ENCODE measurements at regions not wholly inside any gene's neighbourhood (a gene's known extent, or its start where the extent isn't known, plus 50 kb on each side); places are given as distances from the start of the nearest gene placed in this dataset.

DNA sequence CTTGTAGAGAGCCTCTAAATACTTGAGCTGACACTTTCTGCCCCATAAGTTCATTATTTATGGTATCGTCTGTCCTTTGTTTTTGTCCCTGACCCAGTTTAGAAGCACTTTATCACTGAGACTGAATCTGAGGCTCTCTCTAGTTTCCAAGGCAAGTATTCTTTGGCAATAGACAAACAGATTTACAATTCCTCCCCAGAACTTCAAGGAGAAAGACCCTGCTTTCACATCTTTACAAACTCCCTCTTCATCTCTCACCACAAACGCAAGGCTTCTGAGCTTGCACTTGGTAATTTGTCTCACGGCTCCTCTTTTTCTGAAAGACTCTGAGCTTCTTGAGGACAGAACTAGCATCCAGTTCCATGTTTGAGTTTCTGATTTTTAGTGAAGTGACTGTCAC, 49.8 kb upstream of the PARP11 start:
- no peak overlapping the region for H4K5ac ChIP-seq (ENCODE audit: low read depth, low read length)
- BruUV-seq (replicated peaks), result no TSS peak
- in situ Hi-C loops (cut with MboI; ENCODE audit: low sequenced_read_pairs) (no loop called here), intact Hi-C loops (cut with micrococcal nuclease) (no loop called here), dilution Hi-C loops (cut with HindIII; ENCODE audit: low sequenced_read_pairs, unreplicated experiment) (no loop called here)
- H3K23ac ChIP-seq (ENCODE audit: low read depth, low read length), result no peak overlapping the region
- WGBS, 2 experiments (ENCODE audit: extremely low coverage in 2 of 2, insufficient read length in 1 of 2), result no CpG with 5 or more reads among the region's 3 CpGs
- H2AK9ac ChIP-seq (replicated peaks; ENCODE audit: low read depth, low read length, poor library complexity), result no peak overlapping the region
- DNase-seq (no peak), ATAC-seq (ENCODE audit: low read depth) (no peak)
- H2BK20ac ChIP-seq (ENCODE audit: low read depth, low read length), result no peak overlapping the region
- no peak overlapping the region for H3K18ac ChIP-seq (ENCODE audit: low read depth, low read length)
- H3K9ac ChIP-seq (ENCODE audit: low read depth, low read length), result no peak overlapping the region
- no peaks in the 10 kb centered on the region for H3K4me1 ChIP-seq (ENCODE audit: control insufficient read depth, insufficient read depth, low read length)
- no peak overlapping the region for H3K14ac ChIP-seq (replicated peaks; ENCODE audit: low read depth, low read length)
- H2BK15ac ChIP-seq (ENCODE audit: low read depth, low read length), result no peak overlapping the region
- no peaks in the 10 kb centered on the region for H3K36me3 ChIP-seq (ENCODE audit: control insufficient read depth, insufficient read depth, low read length)
- H3K4me3 ChIP-seq (ENCODE audit: insufficient read depth, low read depth, low read length), result no peak overlapping the region
- no peaks in the 10 kb centered on the region for H3K9me3 ChIP-seq (ENCODE audit: control insufficient read depth, insufficient read depth, low read length)
- no peak overlapping the region for H3K4me2 ChIP-seq (ENCODE audit: low read depth, low read length)
- H4K8ac ChIP-seq (ENCODE audit: low read depth in 2 of 2, low read length in 2 of 2), result no peak overlapping the region
- ChIA-PET CTCF (no interaction called here), POLR2A (ENCODE audit: unreplicated experiment) (no interaction called here)
- no peak overlapping the region for H3K27ac ChIP-seq (ENCODE audit: insufficient read depth, low read length)
- H3K79me1 ChIP-seq (ENCODE audit: low read depth in 1 of 2, low read length in 2 of 2), result no peaks in the 10 kb centered on the region
- H2BK120ac ChIP-seq (ENCODE audit: low read depth, low read length), result no peak overlapping the region
- H2BK5ac ChIP-seq (ENCODE audit: low read depth, low read length, poor library complexity, severe bottlenecking), result no peak overlapping the region
- H3K9me1 ChIP-seq (ENCODE audit: insufficient read depth, low read length), result no peaks in the 10 kb centered on the region
- H3K4ac ChIP-seq (ENCODE audit: low read depth, low read length), result no peak overlapping the region
- H2AK5ac ChIP-seq (ENCODE audit: low read depth, low read length), result no peak overlapping the region
- H2AFZ ChIP-seq (replicated peaks; ENCODE audit: low read length, poor library complexity), result no peak overlapping the region
- no peak overlapping the region for H4K91ac ChIP-seq (ENCODE audit: insufficient read depth, low read depth, low read length)
- H3K27me3 ChIP-seq (ENCODE audit: control insufficient read depth, insufficient read depth, low read length), result peaks cover 17% of the 10 kb centered on the region
- H4K20me1 ChIP-seq (ENCODE audit: insufficient read depth, low read length), result no peaks in the 10 kb centered on the region
- H3K56ac ChIP-seq (ENCODE audit: extremely low read depth, insufficient read depth, low read length), result no peak overlapping the region
- TF ChIP-seq MAFK (IDR thresholded peaks at IDR 0.05; ENCODE audit: low read depth, low read length) (no peak), RAD21 (IDR thresholded peaks at IDR 0.05; ENCODE audit: low read length) (no peak), NFE2L2 (IDR thresholded peaks at IDR 0.05; ENCODE audit: low read depth, low read length) (no peak), FOS (IDR thresholded peaks at IDR 0.05; ENCODE audit: low read depth, low read length) (no peak), SMC3 (IDR thresholded peaks at IDR 0.05; ENCODE audit: low read depth, low read length) (no peak), POLR2A (IDR thresholded peaks at IDR 0.05; ENCODE audit: low read depth, low read length) (no peak), MAZ (IDR thresholded peaks at IDR 0.05; ENCODE audit: borderline replicate concordance, low read depth, low read length) (no peak), MXI1 (IDR thresholded peaks at IDR 0.05; ENCODE audit: borderline replicate concordance, low read depth, low read length) (no peak), BHLHE40 (IDR thresholded peaks at IDR 0.05; ENCODE audit: low read depth, low read length) (no peak), CEBPB (IDR thresholded peaks at IDR 0.05; ENCODE audit: low read depth, low read length) (no peak), RCOR1 (IDR thresholded peaks at IDR 0.05; ENCODE audit: insufficient replicate concordance, low read length) (no peak), CHD1 (IDR thresholded peaks at IDR 0.05; ENCODE audit: low read depth, low read length) (no peak), RFX5 (IDR thresholded peaks at IDR 0.05; ENCODE audit: low read depth, low read length) (no peak)
- TF ChIP-seq, protein P1, sequence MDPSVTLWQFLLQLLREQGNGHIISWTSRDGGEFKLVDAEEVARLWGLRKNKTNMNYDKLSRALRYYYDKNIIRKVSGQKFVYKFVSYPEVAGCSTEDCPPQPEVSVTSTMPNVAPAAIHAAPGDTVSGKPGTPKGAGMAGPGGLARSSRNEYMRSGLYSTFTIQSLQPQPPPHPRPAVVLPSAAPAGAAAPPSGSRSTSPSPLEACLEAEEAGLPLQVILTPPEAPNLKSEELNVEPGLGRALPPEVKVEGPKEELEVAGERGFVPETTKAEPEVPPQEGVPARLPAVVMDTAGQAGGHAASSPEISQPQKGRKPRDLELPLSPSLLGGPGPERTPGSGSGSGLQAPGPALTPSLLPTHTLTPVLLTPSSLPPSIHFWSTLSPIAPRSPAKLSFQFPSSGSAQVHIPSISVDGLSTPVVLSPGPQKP (IDR thresholded peaks at IDR 0.05; ENCODE audit: borderline replicate concordance, low read depth, low read length), result no peak
- TF ChIP-seq, protein P2, sequence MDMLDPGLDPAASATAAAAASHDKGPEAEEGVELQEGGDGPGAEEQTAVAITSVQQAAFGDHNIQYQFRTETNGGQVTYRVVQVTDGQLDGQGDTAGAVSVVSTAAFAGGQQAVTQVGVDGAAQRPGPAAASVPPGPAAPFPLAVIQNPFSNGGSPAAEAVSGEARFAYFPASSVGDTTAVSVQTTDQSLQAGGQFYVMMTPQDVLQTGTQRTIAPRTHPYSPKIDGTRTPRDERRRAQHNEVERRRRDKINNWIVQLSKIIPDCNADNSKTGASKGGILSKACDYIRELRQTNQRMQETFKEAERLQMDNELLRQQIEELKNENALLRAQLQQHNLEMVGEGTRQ (IDR thresholded peaks at IDR 0.05; ENCODE audit: low read depth, low read length), result no peak
- TF ChIP-seq, protein P3, sequence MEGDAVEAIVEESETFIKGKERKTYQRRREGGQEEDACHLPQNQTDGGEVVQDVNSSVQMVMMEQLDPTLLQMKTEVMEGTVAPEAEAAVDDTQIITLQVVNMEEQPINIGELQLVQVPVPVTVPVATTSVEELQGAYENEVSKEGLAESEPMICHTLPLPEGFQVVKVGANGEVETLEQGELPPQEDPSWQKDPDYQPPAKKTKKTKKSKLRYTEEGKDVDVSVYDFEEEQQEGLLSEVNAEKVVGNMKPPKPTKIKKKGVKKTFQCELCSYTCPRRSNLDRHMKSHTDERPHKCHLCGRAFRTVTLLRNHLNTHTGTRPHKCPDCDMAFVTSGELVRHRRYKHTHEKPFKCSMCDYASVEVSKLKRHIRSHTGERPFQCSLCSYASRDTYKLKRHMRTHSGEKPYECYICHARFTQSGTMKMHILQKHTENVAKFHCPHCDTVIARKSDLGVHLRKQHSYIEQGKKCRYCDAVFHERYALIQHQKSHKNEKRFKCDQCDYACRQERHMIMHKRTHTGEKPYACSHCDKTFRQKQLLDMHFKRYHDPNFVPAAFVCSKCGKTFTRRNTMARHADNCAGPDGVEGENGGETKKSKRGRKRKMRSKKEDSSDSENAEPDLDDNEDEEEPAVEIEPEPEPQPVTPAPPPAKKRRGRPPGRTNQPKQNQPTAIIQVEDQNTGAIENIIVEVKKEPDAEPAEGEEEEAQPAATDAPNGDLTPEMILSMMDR (conservative IDR thresholded peaks at IDR 0.05; ENCODE audit: low read depth, low read length), result no peak

All from IMR-90 (cell line).